HepG2 (cell line): ENCODE measurements at regions not wholly inside any gene's neighbourhood (a gene's known extent, or its start where the extent isn't known, plus 50 kb on each side); places are given as distances from the start of the nearest gene placed in this dataset.
A peak's percentile ranks its signal among the peaks of the same experiment; 100 is the strongest.

Source experiments
- ATAC-seq: fragments of 200-7000 bp; cut with Tn5 transposase; 3 replicates; pipeline ENCODE4 v1.9.1; 2020; ENCODE audit warnings: mild to moderate bottlenecking, moderate library complexity
- BruUV-seq: library from RNA; stranded (reverse); fragments of 400-500 nt; replicated peaks from 2 replicates; lab custom pipeline; 2021; lab: Mats Ljungman, UMichigan
- CTCF ChIA-PET: fragments of 300-600 bp; formaldehyde crosslinking; extraction: SDS; loops from one replicate; lab custom pipeline; 2021; ENCODE audit warnings: low total read pairs, inconsistent platforms, low intra/inter-chr PET ratio; lab: Yijun Ruan, JAX
- POLR2A ChIA-PET: fragments of 350-600 bp; sonication (Branson Sonifier 250); formaldehyde crosslinking; loops from one replicate; lab custom pipeline; 2020; ENCODE audit warnings: antibody characterized with exemption, inconsistent platforms; lab: Yijun Ruan, JAX
- DNase-seq: peaks from one replicate; pipeline ENCODE4 v3.0.0-alpha.2; 2015; ENCODE audit warnings: low spot score
- FAIRE-seq: peaks from 3 replicates; lab custom pipeline; 2011; peaks lifted over from hg19 to GRCh38; lab: Jason Lieb, UNC
- H2AFZ ChIP-seq: one replicate; pipeline ENCODE4 v1.6.1; 2011; ENCODE audit warnings: low read length, inconsistent platforms
- H3K27ac ChIP-seq: fragments of 300-600 bp; 3 replicates; pipeline ENCODE4 v1.8.0; 2011; ENCODE audit warnings: mixed run types, mild to moderate bottlenecking, mixed read lengths, low read length, inconsistent platforms; ENCODE audit not compliant: insufficient read depth; ENCODE audit errors: extremely low read length
- H3K27me3 ChIP-seq, 2 experiments: fragments of 200-600 bp in 1 of 2; 2 replicates in 1 of 2; 3 replicates in 1 of 2; pipeline versions ENCODE4 v1.6.0 to v1.8.0; 2011; ENCODE audit warnings: low read length in 2 of 2, mild to moderate bottlenecking in 2 of 2, moderate library complexity in 2 of 2, inconsistent platforms in 1 of 2; ENCODE audit not compliant: insufficient read depth in 2 of 2, control insufficient read depth in 1 of 2
- H3K36me3 ChIP-seq, 2 experiments: fragments of 200-600 bp in 1 of 2; replicated peaks in 1 of 2; 2 replicates in 1 of 2; 3 replicates in 1 of 2; pipeline versions ENCODE4 v1.5.1 to v1.8.0; 2011; ENCODE audit warnings: low read length in 2 of 2, inconsistent platforms in 1 of 2; ENCODE audit not compliant: insufficient read depth in 2 of 2, control insufficient read depth in 1 of 2
- H3K4me1 ChIP-seq: 2 replicates; pipeline ENCODE4 v1.5.1; 2012; ENCODE audit warnings: low read length, inconsistent platforms; ENCODE audit not compliant: insufficient read depth
- H3K4me2 ChIP-seq: 2 replicates; pipeline ENCODE4 v1.6.0; 2011; ENCODE audit warnings: low read depth, low read length, inconsistent platforms
- H3K4me3 ChIP-seq, 3 experiments: fragments of 200-600 bp in 1 of 3; sonication (generic), shearing (Covaris generic) in 1 of 3; replicated peaks in 1 of 3; 2 replicates each; pipeline ENCODE4 v1.5.1; 2011 to 2016; ENCODE audit warnings: low read length in 3 of 3, inconsistent platforms in 2 of 3, low read depth in 2 of 3, mild to moderate bottlenecking in 2 of 3, control low read depth in 1 of 3, mixed read lengths in 1 of 3; ENCODE audit not compliant: insufficient read depth in 1 of 3
- H3K79me2 ChIP-seq: one replicate; pipeline ENCODE4 v1.6.1; 2011; ENCODE audit warnings: low read length, inconsistent platforms; ENCODE audit not compliant: insufficient read depth
- H3K9ac ChIP-seq: 2 replicates; pipeline ENCODE4 v1.6.0; 2011; ENCODE audit warnings: mild to moderate bottlenecking, low read depth, low read length, inconsistent platforms; ENCODE audit not compliant: insufficient read depth
- H3K9me3 ChIP-seq: 2 replicates; pipeline ENCODE4 v1.5.1; 2012; ENCODE audit warnings: mild to moderate bottlenecking, low read length
- H4K20me1 ChIP-seq: 2 replicates; pipeline ENCODE4 v1.6.0; 2011; ENCODE audit warnings: inconsistent platforms, mild to moderate bottlenecking, low read length, moderate library complexity; ENCODE audit not compliant: insufficient read depth
- SRSF4 ChIP-seq: fragments of 200-400 bp; formaldehyde crosslinking; IDR thresholded peaks from one replicate; pipeline ENCODE4 v1.6.1; 2018; ENCODE audit warnings: mild to moderate bottlenecking, low read depth, low read length, moderate library complexity; ENCODE audit not compliant: poor library complexity, severe bottlenecking
- ZNF318 ChIP-seq: sonication (generic); formaldehyde crosslinking; IDR thresholded peaks from 2 replicates; pipeline ENCODE4 v1.4.0; 2020; ENCODE audit warnings: mild to moderate bottlenecking, missing genetic modification reagents
- ZNF407 ChIP-seq: sonication (generic); formaldehyde crosslinking; IDR thresholded peaks from one replicate; pipeline ENCODE4 v1.5.1; 2020; ENCODE audit warnings: mild to moderate bottlenecking, missing genetic modification reagents; ENCODE audit errors: not compliant biosample characterization
- whole genome bisulfite sequencing: methylation state at CpG from one replicate; pipeline ENCODE4 v1.1.6; 2017; ENCODE audit warnings: low lambda C conversion rate; 5-methylcytosine and 5-hydroxymethylcytosine counted together
- in situ Hi-C: cut with HindIII; loops from 2 replicates; pipeline ENCODE4 v1.10.0; 2017; ENCODE audit warnings: low pct_unique_long_range_greater_than_20kb; ENCODE audit not compliant: extremely low pct_ligation_motif_present
- intact Hi-C: fragments of 100-400 bp; cut with micrococcal nuclease; formaldehyde crosslinking; loops from one replicate; pipeline ENCODE4 v1.10.0; 2022; ENCODE audit not compliant: unreplicated experiment

GRCh38 chr18:62457877-62458276, 64.9 kb upstream of the ZCCHC2 start (continued):
- TF ChIP-seq ZNF318 (CRISPR knock-in tag), result no peak

GRCh38 chr18:62458346-62458745, 64.5 kb upstream of the ZCCHC2 start:
- ChIA-PET CTCF (interaction anchor here (1.7 kb wide), 1 partner anchor 33 kb away, joined by 3 read pairs; no protein-coding TSS in a partner anchor), POLR2A (interaction anchor here (1.1 to 4.1 kb wide), 3 partner anchors 52 to 68 kb away, joined by 3 to 12 read pairs (median 3); partner anchors contain the start of gene ZCCHC2)
- in situ Hi-C loops (loop anchor here (10.0 kb wide), 1 partner anchor 66 kb away; the partner anchor contains the start of gene ZCCHC2), intact Hi-C loops (no loop called here)
- Histone ChIP-seq H3K36me3 (no peaks in the 10 kb centered on the region), H3K9me3 (no peaks in the 10 kb centered on the region), H3K27me3 (no peaks in the 10 kb centered on the region), H3K4me1 (peaks cover 95% of the 10 kb centered on the region), H4K20me1 (no peaks in the 10 kb centered on the region), H3K9ac (no peak overlapping the region), H3K4me3 (no peak overlapping the region), H2AFZ (no peak overlapping the region), H3K79me2 (peaks cover 6% of the 10 kb centered on the region), H3K4me2 (no peak overlapping the region), H3K27ac (peak overlapping the region; percentile 44)
- WGBS, result 76% methylated on average over 2 of the region's 2 CpGs
- ATAC-seq (no peak), FAIRE-seq (no peak), DNase-seq (peak; percentile 36)
- BruUV-seq, result no TSS peak
- TF ChIP-seq ZNF407 (no peak), SRSF4 (no peak)
